ENCODE measurements at regions not wholly inside any gene's neighbourhood (a gene's known extent, or its start where the extent isn't known, plus 50 kb on each side); places are given as distances from the start of the nearest gene placed in this dataset.

GRCh38 chr5:3351581-3352442 lies 243.8 kb upstream of the IRX1 start:
- no peak for DNase-seq (ENCODE audit: low read depth)
- TF ChIP-seq CTCF (conservative IDR thresholded peaks at IDR 0.05; ENCODE audit: low read depth, low read length) = no peak
- H3K4me3 ChIP-seq (ENCODE audit: low read depth, low read length) = no peak overlapping the region

- no peak overlapping the region for H3K4me3 ChIP-seq (ENCODE audit: low read depth, low read length)
- DNase-seq (ENCODE audit: low read depth) = no peak
- TF ChIP-seq CTCF (conservative IDR thresholded peaks at IDR 0.05; ENCODE audit: low read depth, low read length) = no peak
Measured at GRCh38 chr5:3350781-3351180, 244.9 kb upstream of the IRX1 start.

GRCh38 chr5:3349704-3350565 lies 245.7 kb upstream of the IRX1 start:
- H3K4me3 ChIP-seq (ENCODE audit: low read depth, low read length) = no peak overlapping the region
- TF ChIP-seq CTCF (conservative IDR thresholded peaks at IDR 0.05; ENCODE audit: low read depth, low read length) = no peak
- no peak for DNase-seq (ENCODE audit: low read depth)

- no peak for DNase-seq (ENCODE audit: low read depth)
- TF ChIP-seq CTCF (conservative IDR thresholded peaks at IDR 0.05; ENCODE audit: low read depth, low read length) = no peak
Measured at GRCh38 chr5:3348576-3349535, 246.8 kb upstream of the IRX1 start.

GRCh38 chr5:3347741-3348140 lies 247.9 kb upstream of the IRX1 start:
- DNase-seq (ENCODE audit: low read depth) = no peak
- TF ChIP-seq CTCF (conservative IDR thresholded peaks at IDR 0.05; ENCODE audit: low read depth, low read length) = no peak
- H3K4me3 ChIP-seq (ENCODE audit: low read depth, low read length) = no peak overlapping the region

More at GRCh38 chr5:3348576-3349535, 246.8 kb upstream of the IRX1 start:
- H3K4me3 ChIP-seq (ENCODE audit: low read depth, low read length) = no peak overlapping the region

GRCh38 chr5:3346111-3346820 lies 249.4 kb upstream of the IRX1 start:
- no peak for TF ChIP-seq CTCF (conservative IDR thresholded peaks at IDR 0.05; ENCODE audit: low read depth, low read length)
- DNase-seq (ENCODE audit: low read depth) = no peak
- no peak overlapping the region for H3K4me3 ChIP-seq (ENCODE audit: low read depth, low read length)
